CMK (cell line): ENCODE measurements at regions not wholly inside any gene's neighbourhood (a gene's known extent, or its start where the extent isn't known, plus 50 kb on each side); places are given as distances from the start of the nearest gene placed in this dataset.
"Not testable (repeated sequence)": the region's sequence is repeated elsewhere in the genome, so short reads cannot be mapped to it uniquely, and the experiment has no call there.

Source experiments
- DNase-seq: peaks from one replicate; pipeline ENCODE4 v3.0.0-alpha.2; 2010; ENCODE audit warnings: low read depth

DNA sequence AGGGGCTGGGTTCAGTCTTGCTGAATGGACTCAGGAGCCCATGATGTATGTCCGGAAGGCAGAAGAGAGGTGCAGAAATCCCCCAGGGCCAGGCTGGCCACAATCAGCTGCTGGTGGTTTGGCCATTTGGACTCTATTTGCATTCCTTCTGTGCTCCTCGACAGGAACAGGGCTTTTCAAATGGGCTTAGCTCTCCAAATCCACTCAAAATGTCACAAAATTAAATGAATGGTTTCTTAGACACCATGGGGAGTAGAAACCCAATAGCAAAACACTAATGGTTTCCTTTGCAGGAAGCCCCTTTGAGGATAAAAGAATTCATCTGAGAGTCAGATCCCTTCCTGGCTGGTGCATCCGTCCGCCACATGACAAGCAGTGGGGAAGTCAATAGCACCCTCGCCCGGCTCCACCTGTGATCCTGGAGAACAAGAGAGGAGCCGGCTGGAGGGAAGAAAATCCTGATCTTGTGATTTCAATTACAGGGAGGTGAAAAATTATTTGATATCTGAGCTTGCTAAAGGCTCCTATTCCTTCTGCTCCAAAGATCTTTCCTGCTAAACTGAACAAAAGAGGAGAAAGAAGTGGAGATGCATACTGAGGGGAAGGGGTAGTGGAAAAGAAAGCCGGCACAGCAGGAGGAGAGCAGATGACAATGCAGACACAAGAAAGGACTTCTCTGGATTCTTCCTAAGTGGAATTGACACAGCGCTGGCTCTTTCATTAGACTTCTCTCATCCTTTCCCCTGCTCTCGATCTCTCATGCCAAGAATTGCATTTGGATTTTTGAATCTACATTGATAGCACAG is 190.7 kb downstream of the C7orf25 start:
- DNase-seq: no peak

DNA sequence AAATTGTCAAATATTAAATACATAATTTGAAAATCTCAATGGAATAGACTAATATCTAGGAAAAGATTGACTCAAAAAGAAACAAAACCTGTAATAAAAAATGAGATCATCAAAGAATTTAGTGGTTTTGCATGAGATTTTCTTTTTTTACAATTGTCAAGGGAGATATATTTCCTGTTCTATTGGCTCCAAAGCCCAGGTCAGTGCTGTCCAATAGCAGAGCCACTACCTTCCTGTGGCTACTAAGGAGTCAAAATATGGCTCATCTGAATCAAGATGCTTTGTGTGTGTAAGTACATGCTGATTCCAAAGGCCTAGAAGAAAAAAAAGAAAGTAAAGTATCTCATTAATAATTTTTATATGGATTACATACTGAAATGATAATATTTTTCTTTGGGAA is 191.9 kb downstream of the C7orf25 start:
- DNase-seq: no peak

DNA sequence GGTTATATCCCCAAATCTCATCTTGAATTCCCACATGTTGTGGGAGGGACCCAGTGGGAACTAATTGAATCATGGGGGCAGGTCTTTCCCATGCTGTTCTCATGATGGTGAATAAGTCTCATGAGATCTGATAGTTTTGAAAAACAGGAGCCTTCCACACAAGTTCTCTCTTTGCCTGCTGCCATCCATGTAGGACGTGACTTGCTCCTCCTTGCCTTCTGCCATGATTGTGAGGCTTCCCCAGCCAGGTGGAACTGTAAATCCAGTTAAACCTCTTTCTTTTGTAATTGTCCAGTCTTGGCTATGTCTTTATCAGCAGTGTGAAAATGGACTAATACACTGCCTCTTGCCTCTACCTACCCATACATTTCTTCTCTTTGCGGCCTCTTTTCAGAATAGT is 193.4 kb downstream of the C7orf25 start:
- not testable (repeated sequence) for DNase-seq

DNA sequence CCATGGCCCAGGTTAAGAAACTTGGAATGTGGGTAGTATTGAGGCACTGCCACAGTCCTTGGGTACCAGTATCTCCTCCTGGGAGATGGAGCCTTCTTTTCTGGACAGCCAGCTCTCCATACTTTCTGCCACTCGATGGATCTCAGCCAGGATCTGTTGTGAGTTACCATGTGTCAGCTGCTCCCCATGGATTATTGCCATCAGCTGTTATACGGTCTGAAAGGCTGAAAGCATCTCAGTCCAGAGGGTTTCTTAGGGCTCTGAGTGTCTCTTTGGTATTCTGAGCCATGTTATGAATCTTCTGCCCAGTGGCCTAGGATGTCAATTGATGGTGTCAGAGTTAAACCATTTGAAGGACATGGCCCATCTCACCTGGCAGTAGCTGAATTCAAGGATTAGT is 197.5 kb downstream of the C7orf25 start:
- DNase-seq: no peak

DNA sequence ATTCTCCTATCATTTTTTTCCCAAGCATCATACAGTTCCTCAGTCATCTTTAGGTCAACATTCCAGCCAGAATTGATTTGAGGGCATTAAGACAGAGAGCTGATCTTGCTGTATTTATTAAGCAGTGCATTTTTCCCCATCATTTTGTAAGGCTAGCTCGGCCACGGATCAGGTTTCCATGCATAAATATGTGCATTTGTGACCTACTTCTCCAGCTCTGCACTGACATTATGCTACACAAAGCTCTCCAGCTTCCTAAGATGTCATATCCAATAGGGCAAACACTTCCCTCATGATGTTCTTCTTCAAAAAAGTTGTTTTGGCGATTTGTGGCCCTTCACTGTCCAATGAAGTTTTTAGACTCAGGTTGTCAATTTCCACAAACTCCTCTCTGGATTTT is 202.6 kb downstream of the C7orf25 start:
- DNase-seq: no peak

DNA sequence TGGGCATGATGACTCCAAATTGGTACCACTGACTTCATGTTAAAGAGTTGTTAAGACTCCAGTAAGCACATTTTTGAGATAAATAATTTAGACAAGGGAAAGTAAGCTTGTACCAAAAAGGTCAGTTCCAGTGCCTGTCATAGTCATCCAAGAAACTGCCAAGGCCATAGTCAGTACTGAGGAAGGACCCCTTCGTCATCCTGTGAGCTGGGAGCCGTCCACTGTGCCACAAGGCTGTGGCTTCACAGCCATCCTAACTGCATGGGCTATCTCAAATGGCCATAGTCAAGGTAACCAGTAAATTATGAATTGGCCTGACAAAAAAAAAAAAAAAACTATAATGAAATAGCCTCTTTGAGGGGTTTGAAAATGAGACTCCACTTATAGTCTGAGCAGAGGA is 207.2 kb downstream of the C7orf25 start:
- no peak for DNase-seq

DNA sequence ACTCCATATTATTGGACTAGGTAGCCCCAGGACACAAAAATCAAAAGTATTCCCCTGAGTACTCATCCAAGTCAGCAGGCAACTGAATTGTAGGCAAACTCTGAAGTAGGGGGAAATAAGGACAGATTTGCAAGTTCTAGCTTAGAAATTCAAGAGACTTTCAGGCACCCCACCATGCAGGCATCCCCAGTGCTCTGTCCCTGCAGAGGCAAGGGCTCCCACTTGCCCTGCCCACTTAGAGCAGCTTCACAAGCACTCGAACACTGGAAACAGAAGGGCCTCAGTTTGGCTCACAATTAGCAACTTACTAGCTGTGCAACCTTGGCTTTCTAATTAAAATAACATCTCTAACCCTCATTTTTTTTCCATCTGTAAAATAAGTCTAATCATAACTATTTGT is 209.2 kb downstream of the C7orf25 start:
- no peak for DNase-seq

DNA sequence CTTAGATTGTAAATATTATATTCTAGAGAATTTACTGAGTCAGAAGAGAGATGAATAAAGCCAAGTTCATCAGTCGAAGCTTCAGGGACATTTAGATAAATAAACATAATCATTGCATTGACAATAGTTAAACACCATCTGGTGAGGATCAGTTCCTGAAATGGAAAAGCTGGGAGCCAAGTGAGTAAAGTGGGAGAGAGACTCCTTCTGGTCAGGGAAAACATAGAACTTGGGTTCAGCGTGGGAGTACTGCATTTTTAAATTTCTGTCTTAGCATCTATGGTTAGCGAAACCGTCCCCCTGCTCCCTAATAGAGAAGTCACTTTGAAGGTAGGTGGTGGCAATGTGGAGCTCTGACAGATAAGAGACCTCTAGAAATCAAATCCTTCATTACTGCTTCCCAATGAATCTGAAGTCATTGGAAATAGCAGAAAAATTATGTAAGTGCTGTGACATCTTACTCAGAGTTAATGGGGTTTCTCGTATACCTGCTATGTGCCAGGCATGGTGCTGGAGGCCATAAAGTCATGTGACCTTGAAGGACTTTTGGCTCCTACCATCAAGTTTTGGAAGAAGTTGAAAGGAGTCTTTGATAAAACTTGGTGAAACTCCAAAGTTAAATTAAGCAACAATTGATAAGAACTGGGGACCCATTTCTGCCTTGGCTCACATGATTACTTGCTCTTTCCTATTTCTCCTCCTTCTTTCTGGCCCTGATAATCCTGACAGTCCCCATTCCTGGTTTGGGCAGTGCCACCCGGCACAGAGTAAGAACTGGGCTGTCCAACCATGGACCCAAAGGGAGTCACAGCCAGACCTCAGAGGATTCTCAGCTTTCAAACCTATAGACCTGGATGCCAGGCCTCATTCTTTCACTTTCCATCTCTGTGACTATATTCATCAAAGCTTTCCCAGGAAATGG is 211.2 kb downstream of the C7orf25 start:
- DNase-seq: no peak

DNA sequence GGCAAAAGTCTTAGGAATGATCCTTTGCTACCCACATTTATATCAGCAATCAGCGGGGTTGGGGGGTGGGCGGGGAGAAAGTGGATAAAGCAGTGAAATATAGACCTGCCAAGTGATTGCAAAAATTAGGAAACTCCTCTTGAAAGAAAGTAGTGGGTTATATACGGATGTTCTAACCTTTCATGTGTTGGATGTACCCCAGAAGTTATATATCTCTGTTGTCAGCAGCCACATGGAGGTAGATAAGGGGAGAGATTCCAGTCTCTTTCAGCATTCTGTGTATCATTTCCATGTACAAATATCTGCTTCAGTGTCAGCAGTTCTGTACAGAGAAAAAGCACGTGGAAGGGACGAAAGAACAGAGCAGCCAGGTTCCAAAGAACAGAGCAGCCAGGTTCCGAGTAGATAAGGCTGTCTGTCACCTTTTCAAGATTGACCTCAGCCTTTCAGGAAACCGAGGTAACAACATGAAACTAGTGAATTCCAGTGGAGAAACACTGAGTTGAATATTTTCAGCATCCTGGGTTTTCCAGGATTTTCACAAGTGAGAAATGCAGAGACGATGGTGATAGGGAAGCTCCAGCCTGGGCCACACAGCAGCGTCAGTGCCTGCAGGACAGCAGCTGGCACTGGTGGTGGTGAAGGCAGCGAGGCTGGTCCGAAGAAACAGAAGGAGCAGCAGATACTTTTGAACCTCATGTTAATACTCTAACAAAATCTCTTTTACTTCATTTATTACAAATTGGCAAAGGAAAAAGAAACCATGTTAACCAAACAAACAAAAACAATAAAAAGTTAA is 212.3 kb downstream of the C7orf25 start:
- no peak for DNase-seq

DNA sequence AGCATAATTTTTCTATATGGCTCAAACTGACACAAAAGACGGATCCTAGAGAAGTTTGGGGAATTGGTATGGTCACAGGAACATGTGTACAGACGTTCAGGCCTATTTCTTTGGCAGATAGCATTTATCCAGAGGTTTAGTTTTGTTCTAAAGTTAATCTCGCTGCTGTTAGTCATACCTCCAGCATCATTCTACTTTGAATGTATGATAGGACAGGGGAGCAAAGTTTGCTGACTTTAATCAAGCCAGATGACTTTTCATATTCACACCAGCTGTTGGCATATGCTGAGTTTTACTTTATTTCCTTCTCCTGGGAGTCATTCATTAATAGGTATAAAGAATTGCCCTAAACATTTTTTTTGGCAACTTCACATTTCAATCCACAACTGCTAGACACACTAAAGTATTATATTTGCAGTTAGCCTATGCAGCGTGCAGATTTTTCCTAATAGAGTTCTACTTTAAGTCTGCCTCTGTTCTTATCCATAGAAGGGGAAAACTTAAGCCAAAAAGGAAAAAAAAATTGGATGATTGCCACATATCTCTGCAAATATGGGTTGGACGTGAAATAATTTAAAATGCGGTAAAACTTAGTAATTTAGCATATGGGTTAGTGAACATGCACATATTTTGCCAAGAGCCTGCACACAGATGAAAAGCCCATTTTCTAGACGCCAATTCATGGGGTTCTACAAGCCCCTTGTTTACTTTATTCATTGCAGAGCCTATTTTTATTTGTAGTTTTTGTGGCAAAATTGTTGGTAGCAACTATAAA is 213.1 kb downstream of the C7orf25 start:
- no peak for DNase-seq

DNA sequence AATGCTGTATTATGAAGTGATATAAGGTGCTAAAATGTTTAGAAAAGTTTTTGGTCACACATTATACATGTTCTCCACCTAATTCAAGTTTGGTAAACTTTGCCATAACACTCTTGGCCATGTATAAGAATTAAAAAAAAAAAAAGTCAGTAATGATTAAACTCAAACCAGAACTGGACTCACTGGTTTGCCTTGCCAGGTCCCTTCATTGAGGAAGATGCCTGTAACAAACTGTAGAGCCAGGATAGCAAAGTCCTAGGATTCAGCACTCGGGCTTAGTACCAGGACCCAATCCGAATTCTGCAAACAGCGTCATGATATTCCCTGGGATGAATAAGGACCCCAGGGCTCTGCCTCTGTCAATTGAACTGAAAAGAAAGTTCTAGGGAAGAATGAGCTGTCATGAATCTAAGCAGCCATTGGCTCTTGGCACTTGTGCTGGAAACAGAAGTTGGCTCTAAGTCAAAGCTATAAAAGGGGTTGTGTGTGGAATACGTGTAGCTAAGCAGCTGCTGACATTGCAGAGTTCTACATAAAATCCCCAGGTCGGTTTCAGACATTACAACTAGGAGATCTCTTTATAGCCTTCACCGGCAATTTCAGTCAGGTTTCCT is 216.9 kb downstream of the C7orf25 start:
- no peak for DNase-seq

DNA sequence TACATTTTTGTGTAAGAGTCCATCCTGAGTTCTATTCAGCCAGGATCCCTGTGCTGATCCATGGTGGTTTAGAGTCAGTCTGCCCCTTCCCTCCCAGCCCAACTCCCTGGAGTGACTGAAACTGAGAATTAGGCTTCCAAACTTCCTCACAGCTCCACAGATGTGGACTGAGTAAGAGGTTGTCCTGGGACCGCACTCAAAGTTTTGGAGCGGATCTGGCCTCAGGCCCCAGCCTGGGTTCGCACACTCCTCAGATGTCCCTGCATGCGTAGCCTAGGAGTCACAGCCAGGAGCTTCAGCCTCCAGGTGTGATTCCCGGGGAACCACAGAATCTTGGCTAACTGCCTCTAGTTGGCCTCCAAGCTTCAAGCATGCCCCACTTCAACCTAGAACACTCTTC is 218.1 kb downstream of the C7orf25 start:
- no peak for DNase-seq

DNA sequence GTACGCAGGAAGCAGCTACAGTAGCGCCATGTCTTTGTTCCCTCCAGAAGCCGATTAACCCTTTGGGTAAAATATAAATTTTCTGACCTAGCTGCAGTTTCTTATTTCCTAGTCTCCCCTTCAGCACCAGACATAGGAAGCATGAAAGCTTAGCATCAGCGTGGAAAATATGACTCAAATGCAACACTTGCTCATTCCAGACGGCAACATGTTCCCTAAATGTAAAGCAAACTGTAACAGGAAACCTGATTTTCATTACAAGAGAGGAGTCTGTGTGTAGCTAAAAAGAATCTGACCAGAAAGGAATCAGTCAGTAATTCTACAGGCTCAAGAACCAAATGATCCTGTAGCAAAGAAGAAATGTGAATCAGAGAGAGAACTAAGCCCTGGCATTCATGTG is 219.2 kb downstream of the C7orf25 start:
- no peak for DNase-seq

DNA sequence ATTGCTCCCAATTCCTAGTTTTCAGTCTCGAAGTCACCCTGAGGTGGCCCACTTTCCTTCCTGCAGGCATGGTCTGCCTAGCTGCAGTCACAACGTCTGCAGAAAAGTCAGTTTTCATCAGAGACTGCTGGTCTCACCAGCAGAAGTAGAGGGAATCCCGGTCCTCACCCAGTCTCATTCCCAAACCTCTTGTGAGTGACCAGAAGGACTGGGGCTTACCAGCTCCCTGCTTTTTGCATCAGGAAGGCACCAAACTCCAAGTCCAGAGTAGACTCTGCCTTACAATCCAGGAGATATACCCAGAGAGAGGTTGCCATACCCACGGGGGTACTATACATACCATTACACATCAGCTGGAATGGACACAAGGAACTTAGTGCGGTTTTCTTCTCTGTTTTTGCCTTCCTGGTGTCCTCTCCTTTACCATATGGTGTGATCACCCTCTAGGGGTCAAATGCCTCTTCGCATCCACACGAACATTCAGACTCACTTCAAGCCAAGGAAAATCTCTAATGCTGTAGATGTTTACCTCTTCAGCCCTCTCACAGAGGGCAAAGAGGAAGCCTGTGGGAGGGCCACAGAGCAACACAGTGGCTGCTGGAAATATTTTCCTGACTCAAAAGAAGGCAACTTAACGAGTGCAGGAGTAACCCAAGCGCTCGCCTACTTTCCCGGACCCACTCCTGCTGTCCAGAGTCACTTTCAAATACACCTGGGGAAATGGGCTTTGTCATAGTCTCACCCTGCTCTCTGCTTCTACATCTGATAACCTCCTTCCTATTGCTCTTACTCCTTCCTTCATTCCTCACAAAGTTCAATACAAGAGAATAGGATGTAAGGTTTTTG is 220.9 kb downstream of the C7orf25 start:
- no peak for DNase-seq

DNA sequence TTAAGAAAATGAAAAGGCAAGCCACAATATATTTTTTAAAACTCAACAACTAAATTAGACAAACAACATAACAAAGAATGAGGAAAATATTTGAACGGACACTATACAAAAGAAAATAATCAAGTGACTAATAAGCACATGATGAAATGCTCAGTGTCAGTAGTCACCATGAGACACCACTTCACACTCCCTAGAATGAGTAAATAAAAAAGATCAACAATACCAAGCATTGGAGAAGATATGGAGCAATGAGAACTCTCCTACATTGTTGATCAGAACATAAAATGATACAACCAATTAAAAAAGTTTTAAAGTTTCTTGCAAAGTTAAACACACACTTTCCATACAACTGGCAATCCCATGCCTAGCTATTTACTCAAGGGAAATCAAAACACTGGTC is 222.2 kb downstream of the C7orf25 start:
- no peak for DNase-seq

DNA sequence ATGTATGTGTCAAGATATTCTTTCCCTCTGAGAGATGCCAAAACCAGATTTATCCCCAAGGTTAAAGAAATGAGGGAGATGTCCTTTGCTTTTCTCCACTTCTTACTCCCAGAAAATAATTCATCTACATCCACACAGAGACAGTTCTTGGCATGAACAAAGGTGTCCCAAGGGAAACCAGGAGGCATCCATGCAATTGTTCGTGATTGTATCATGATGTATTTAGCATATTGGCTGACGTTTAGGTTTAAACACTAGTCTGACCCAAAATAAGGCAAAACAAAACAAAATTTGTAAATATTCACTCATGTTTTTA is 223.9 kb downstream of the C7orf25 start:
- DNase-seq: no peak

DNA sequence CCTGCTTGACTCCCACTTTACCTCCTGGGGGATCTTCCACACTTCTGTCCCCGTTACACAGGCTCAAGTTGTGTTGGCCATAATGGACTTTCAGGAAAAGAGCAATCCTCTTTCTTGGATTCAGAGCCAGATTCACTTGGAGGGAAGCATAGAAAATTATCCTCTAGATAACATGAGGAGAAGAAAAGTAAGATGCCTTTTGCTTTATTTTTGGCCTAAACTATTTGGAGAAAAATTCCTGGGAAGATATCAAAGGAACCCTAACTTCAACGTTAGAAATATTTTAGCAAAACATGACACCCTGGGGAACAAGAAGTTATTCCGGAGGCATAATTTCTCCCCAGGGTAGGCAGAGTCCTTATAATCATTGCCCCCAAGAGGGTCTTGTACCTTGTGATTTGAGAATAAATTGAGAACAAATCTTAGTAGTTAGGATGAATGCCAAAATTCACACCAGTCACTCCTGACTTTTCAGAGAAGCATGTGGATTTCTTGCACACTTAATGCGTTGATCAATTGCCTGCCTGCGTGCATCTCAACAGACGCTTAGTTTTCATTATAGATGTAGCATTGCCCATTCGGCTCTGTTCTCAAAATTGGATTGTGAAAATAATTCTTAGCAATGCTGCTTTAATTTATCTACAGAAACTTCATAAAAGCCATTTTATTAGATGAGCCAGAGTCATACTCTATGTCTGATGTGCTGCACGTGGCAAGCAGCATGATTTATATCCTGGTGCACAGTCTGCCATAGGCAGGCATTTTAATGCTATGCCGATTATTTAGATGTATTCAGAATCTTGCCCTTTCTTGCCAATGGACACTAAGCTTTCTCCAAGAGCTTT is 224.4 kb downstream of the C7orf25 start:
- no peak for DNase-seq

DNA sequence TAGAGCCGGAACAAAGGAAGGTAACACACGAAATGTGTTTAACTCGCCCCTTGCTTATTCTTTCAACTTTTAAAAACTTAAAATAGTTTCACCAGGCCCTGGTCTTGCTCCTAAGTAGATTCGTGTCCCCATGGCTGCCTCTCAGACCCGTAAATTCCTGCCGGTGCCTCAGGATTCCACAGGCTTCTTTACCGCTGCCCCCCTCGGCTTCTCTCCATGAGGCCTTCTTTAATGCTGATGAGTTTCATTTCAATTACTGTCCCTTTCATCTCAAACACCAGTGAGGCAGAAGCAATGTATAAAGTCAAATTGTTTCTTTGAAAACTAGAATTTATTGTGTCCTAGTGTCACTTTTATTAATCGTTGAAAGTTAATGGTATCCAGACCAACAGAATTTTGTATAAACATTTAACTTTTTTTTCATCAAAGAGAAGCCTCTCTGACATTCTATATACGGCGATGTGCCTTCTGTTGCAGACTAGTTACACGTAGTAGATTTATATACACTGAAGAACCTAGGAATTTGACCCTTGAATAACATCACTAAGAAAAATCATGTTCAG is 225.2 kb downstream of the C7orf25 start:
- no peak for DNase-seq

DNA sequence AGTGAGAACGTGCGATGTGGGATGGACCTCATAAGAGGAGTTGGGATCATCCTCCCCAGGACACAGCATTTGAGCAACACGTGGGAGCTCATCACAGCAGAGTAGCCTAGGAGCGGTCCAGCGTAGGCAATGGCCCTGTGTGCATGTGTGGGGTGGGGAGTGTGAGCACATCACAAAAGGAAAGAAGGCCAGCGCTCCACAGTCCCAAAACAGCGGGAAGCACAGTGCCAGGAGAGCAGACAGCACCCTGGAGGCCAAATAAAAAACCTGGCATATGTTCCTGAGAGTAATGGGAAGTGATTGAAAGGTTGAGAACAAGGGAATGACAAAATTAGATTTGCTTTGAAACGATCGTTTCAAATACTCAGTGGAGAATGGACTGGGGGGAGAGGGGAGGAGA is 226.0 kb downstream of the C7orf25 start:
- no peak for DNase-seq
